ENCODE measurements at regions not wholly inside any gene's neighbourhood (a gene's known extent, or its start where the extent isn't known, plus 50 kb on each side); places are given as distances from the start of the nearest gene placed in this dataset.
"Not testable (repeated sequence)": the region's sequence is repeated elsewhere in the genome, so short reads cannot be mapped to it uniquely, and the experiment has no call there.

GRCh38 chr4:156293657-156294297 lies 340.1 kb upstream of the CTSO start:
- no peak overlapping the region for H3K27ac Mint-ChIP-seq
- no peaks in the 10 kb centered on the region for H4K20me1 ChIP-seq (ENCODE audit: low read depth)
- peaks cover 28% of the 10 kb centered on the region for H3K4me1 Mint-ChIP-seq
- no peak overlapping the region for H3K4me3 ChIP-seq
- H3K27me3 Mint-ChIP-seq (ENCODE audit: insufficient read depth, low read depth): peaks cover 2% of the 10 kb centered on the region
- no peaks in the 10 kb centered on the region for H3K9me3 ChIP-seq (ENCODE audit: low read depth)
- no peak overlapping the region for H3K9ac ChIP-seq
- peaks cover 5% of the 10 kb centered on the region for H3K9me3 Mint-ChIP-seq
- H3K79me2 ChIP-seq (ENCODE audit: low read depth): no peaks in the 10 kb centered on the region
- DNase-seq (ENCODE audit: low spot score): no peak
- H3K36me3 ChIP-seq: no peaks in the 10 kb centered on the region
- no peaks in the 10 kb centered on the region for H3K4me1 ChIP-seq
- TF ChIP-seq EZH2phosphoT487 (IDR thresholded peaks at IDR 0.05) (no peak), EZH2 (IDR thresholded peaks at IDR 0.05) (no peak), CTCF (IDR thresholded peaks at IDR 0.05) (no peak)
- no peak overlapping the region for H2AFZ ChIP-seq (replicated peaks)
- no peaks in the 10 kb centered on the region for H3K36me3 Mint-ChIP-seq
- H3K4me2 ChIP-seq: no peak overlapping the region
- H3K27ac ChIP-seq: no peak overlapping the region
- no peak overlapping the region for H3K4me3 Mint-ChIP-seq
- no peaks in the 10 kb centered on the region for H3F3A ChIP-seq (ENCODE audit: low read depth)
- H3K27me3 ChIP-seq: no peaks in the 10 kb centered on the region

- no peaks in the 10 kb centered on the region for H3K36me3 Mint-ChIP-seq
- Histone ChIP-seq H3K9ac (no peak overlapping the region), H3K79me2 (ENCODE audit: low read depth) (no peaks in the 10 kb centered on the region), H3K4me2 (no peak overlapping the region), H3K4me1 (no peaks in the 10 kb centered on the region), H3F3A (ENCODE audit: low read depth) (no peaks in the 10 kb centered on the region), H4K20me1 (ENCODE audit: low read depth) (no peaks in the 10 kb centered on the region), H3K9me3 (ENCODE audit: low read depth) (no peaks in the 10 kb centered on the region), H3K4me3 (no peak overlapping the region), H2AFZ (replicated peaks) (no peak overlapping the region), H3K36me3 (no peaks in the 10 kb centered on the region), H3K27ac (no peak overlapping the region), H3K27me3 (no peaks in the 10 kb centered on the region)
- H3K27ac Mint-ChIP-seq: no peak overlapping the region
- no peak for TF ChIP-seq CTCF (IDR thresholded peaks at IDR 0.05)
- no peak for TF ChIP-seq EZH2 (IDR thresholded peaks at IDR 0.05)
- no peak for TF ChIP-seq EZH2phosphoT487 (IDR thresholded peaks at IDR 0.05)
- no peak overlapping the region for H3K4me3 Mint-ChIP-seq
- peaks cover 7% of the 10 kb centered on the region for H3K9me3 Mint-ChIP-seq
- peaks cover 14% of the 10 kb centered on the region for H3K4me1 Mint-ChIP-seq
- H3K27me3 Mint-ChIP-seq (ENCODE audit: insufficient read depth, low read depth): peaks cover 2% of the 10 kb centered on the region
- no peak for DNase-seq (ENCODE audit: low spot score)
Observed at GRCh38 chr4:156291317-156291716, 337.7 kb upstream of the CTSO start.

- Mint-ChIP-seq H3K27me3 (ENCODE audit: insufficient read depth, low read depth) (peaks cover 2% of the 10 kb centered on the region), H3K27ac (no peak overlapping the region), H3K4me1 (peaks cover 14% of the 10 kb centered on the region), H3K36me3 (no peaks in the 10 kb centered on the region), H3K9me3 (peaks cover 7% of the 10 kb centered on the region), H3K4me3 (peak overlapping the region; percentile 82)
- Histone ChIP-seq H3K9ac (no peak overlapping the region), H3K4me2 (no peak overlapping the region), H3K79me2 (ENCODE audit: low read depth) (no peaks in the 10 kb centered on the region), H3K27ac (no peak overlapping the region), H3K36me3 (no peaks in the 10 kb centered on the region), H3K27me3 (no peaks in the 10 kb centered on the region), H3F3A (ENCODE audit: low read depth) (no peaks in the 10 kb centered on the region), H3K4me1 (no peaks in the 10 kb centered on the region), H3K4me3 (no peak overlapping the region), H2AFZ (replicated peaks) (no peak overlapping the region), H3K9me3 (ENCODE audit: low read depth) (no peaks in the 10 kb centered on the region), H4K20me1 (ENCODE audit: low read depth) (no peaks in the 10 kb centered on the region)
- no peak for DNase-seq (ENCODE audit: low spot score)
- no peak for TF ChIP-seq EZH2phosphoT487 (IDR thresholded peaks at IDR 0.05)
- no peak for TF ChIP-seq EZH2 (IDR thresholded peaks at IDR 0.05)
- TF ChIP-seq CTCF (IDR thresholded peaks at IDR 0.05): no peak
Observed at GRCh38 chr4:156290811-156291210, 337.1 kb upstream of the CTSO start.

- not testable (repeated sequence) for DNase-seq (ENCODE audit: low spot score); H3K9me3 ChIP-seq (ENCODE audit: low read depth); H3K4me3 ChIP-seq; H3F3A ChIP-seq (ENCODE audit: low read depth); H3K27me3 ChIP-seq; H3K4me1 ChIP-seq; H3K36me3 ChIP-seq; H3K79me2 ChIP-seq (ENCODE audit: low read depth); H3K27ac ChIP-seq; H3K9me3 Mint-ChIP-seq; H3K27ac Mint-ChIP-seq; H3K36me3 Mint-ChIP-seq; H2AFZ ChIP-seq (replicated peaks); H3K4me2 ChIP-seq; H4K20me1 ChIP-seq (ENCODE audit: low read depth); H3K9ac ChIP-seq; H3K27me3 Mint-ChIP-seq (ENCODE audit: insufficient read depth, low read depth)
- H3K4me3 Mint-ChIP-seq: peak overlapping the region; percentile 82
- H3K4me1 Mint-ChIP-seq: peaks cover 14% of the 10 kb centered on the region
Observed at GRCh38 chr4:156290026-156290425, 336.4 kb upstream of the CTSO start.

Measured in neural progenitor cell (in vitro differentiated cells).